AG04449 (cell line): ENCODE measurements at regions not wholly inside any gene's neighbourhood (a gene's known extent, or its start where the extent isn't known, plus 50 kb on each side); places are given as distances from the start of the nearest gene placed in this dataset.

Experiments
- CTCF ChIA-PET: fragments of 350-600 bp; formaldehyde crosslinking; extraction: SDS; loops from one replicate; lab custom pipeline; 2021; ENCODE audit warnings: antibody characterized with exemption; lab: Yijun Ruan, JAX
- POLR2A ChIA-PET: fragments of 400-600, 350-600 bp; formaldehyde crosslinking; extraction: SDS; loops from one replicate; lab custom pipeline; 2020; ENCODE audit warnings: antibody characterized with exemption, inconsistent platforms; lab: Yijun Ruan, JAX
- DNase-seq: peaks from one replicate; pipeline ENCODE4 v3.0.0-alpha.2; 2010; ENCODE audit warnings: low read depth, low spot score
- H3K4me3 ChIP-seq: 2 replicates; pipeline ENCODE4 v1.5.1; 2011; ENCODE audit warnings: low read depth, mild to moderate bottlenecking, control low read depth, low read length
- CTCF ChIP-seq: IDR thresholded peaks from one replicate; pipeline ENCODE4 v1.5.1; 2011; ENCODE audit warnings: mild to moderate bottlenecking, moderate library complexity, low read length, control low read depth, inconsistent platforms; ENCODE audit not compliant: insufficient read depth; ENCODE audit errors: missing control alignments

DNA sequence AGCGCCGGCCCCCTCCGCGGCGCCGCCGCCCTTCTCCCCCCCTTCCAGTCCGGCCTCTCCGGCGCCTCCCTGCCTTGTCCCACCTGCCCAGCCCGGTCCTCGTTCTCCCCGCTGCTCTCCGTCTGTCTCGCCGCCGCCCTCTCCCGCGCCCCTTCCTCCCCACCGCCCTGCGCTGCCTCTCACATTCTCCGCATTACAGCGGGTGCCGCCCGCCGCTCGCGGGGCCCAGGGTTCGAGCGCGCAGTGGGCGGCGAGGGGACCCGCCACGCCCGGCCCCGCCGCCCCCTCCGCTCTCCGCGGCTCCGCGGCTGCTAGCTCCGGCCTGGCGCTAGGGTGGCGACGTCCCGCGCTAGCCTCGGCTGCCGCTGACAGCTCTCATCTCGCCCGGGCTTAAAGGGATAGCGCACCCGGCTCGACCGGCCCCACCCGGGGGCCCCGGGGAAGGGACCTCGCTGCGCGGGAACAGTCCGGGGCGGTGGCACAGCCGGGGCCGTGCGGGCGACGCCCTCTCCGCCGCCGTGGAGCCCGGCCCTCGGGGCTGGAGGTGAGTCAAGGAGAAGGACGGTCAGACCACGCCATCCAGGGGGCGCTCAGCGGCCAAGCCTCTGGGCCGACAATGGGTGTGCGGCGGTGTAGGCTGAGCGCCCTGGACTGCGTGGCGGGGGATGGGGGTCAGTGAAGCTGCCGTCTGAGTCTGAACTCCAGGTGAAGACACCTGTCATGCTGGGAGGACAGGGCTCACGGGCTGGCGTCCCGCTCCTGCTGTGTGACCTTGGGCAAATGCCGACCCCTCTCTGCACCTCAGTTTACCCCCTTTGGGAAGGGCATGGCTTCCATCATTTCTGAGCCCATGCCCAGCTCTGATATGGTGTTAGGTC is 187.4 kb upstream of the LINGO1 start:
- no peak for DNase-seq
- POLR2A ChIA-PET = no interaction called here
- CTCF ChIA-PET = interaction anchor here (0.8 to 5.8 kb wide), 21 partner anchors 8 to 875 kb away, joined by 3 to 161 read pairs (median 5); partner anchors contain the start of gene LINGO1
- peak; percentile 24 for TF ChIP-seq CTCF
- no peak overlapping the region for H3K4me3 ChIP-seq

GRCh38 chr15:77819048-77819850 is 186.5 kb upstream of the LINGO1 start:
- DNase-seq = no peak
- ChIA-PET POLR2A (no interaction called here), CTCF (interaction anchor here (0.8 to 5.8 kb wide), 6 partner anchors 12 to 185 kb away, joined by 3 to 161 read pairs (median 28); partner anchors contain the start of gene LINGO1)

GRCh38 chr15:77818484-77819047 is 185.9 kb upstream of the LINGO1 start:
- TF ChIP-seq CTCF = no peak
- CTCF ChIA-PET = interaction anchor here (3.4 kb wide), 1 partner anchor 185 kb away, joined by 22 read pairs; the partner anchor contains the start of gene LINGO1
- no peak for DNase-seq
- no peak overlapping the region for H3K4me3 ChIP-seq
- POLR2A ChIA-PET = no interaction called here

More at GRCh38 chr15:77819048-77819850, 186.5 kb upstream of the LINGO1 start:
- peak overlapping the region; percentile 18; the same call in 1 of the 2 replicates for H3K4me3 ChIP-seq
- TF ChIP-seq CTCF = no peak

DNA sequence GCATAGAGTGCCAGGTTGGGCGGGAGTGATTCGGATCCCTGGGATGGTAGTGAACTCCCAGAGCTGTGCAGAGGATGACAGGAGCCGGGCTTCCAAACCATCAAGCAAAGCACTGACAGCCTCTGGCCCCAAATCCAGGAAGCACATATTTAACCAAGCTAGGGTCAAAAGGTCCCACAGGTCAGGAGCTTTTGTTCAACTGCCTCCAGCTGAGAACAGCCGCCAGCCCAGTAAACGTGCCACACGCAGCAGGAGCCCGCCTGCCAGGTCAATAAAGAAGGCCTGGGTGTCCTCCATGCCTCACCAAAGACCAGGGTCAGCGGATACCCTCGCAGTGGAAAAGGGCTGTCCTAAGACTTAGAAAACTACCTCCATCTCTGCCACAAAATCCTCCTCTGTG is 184.7 kb upstream of the LINGO1 start:
- ChIA-PET CTCF (interaction anchor here (1.2 to 3.4 kb wide), 2 partner anchors 19 to 183 kb away, joined by 3 to 22 read pairs; partner anchors contain the start of gene LINGO1), POLR2A (no interaction called here)
- H3K4me3 ChIP-seq = no peak overlapping the region
- TF ChIP-seq CTCF = no peak
- DNase-seq = no peak

- no peak overlapping the region for H3K4me3 ChIP-seq
- CTCF ChIA-PET = interaction anchor here (1.2 to 3.4 kb wide), 2 partner anchors 19 to 183 kb away, joined by 3 to 22 read pairs; partner anchors contain the start of gene LINGO1
- POLR2A ChIA-PET = no interaction called here
- TF ChIP-seq CTCF = no peak
- DNase-seq = no peak
Observed at GRCh38 chr15:77816983-77817382, 184.3 kb upstream of the LINGO1 start.
